Neural progenitor cell (in vitro differentiated cells): ENCODE measurements at regions not wholly inside any gene's neighbourhood (a gene's known extent, or its start where the extent isn't known, plus 50 kb on each side); places are given as distances from the start of the nearest gene placed in this dataset.

ENCODE experiments used
- DNase-seq: peaks from one replicate; pipeline ENCODE4 v3.0.0-alpha.2; 2016; ENCODE audit warnings: low spot score
- H2AFZ ChIP-seq: fragments of 200-600 bp; sonication (generic); replicated peaks from 2 replicates; pipeline ENCODE4 v1.6.1; 2016; ENCODE audit warnings: antibody characterized with exemption
- H3F3A ChIP-seq: fragments of 200-600 bp; sonication (generic); 2 replicates; pipeline ENCODE4 v1.6.1; 2016; ENCODE audit warnings: antibody characterized with exemption, low read depth
- H3K27ac ChIP-seq: fragments of 200-600 bp; sonication (generic); 2 replicates; pipeline ENCODE4 v1.5.1; 2016; ENCODE audit warnings: mild to moderate bottlenecking
- H3K27me3 ChIP-seq: fragments of 200-600 bp; sonication (generic); 2 replicates; pipeline ENCODE4 v1.6.1; 2016; ENCODE audit warnings: mild to moderate bottlenecking, moderate library complexity
- H3K36me3 ChIP-seq: fragments of 200-600 bp; sonication (generic); 2 replicates; pipeline ENCODE4 v1.5.1; 2016
- H3K4me1 ChIP-seq: fragments of 200-600 bp; sonication (generic); 2 replicates; pipeline ENCODE4 v1.6.1; 2016; ENCODE audit warnings: mixed run types
- H3K4me2 ChIP-seq: fragments of 200-600 bp; sonication (generic); 2 replicates; pipeline ENCODE4 v1.6.1; 2016
- H3K4me3 ChIP-seq: fragments of 200-600 bp; sonication (generic); 2 replicates; pipeline ENCODE4 v1.5.1; 2016
- H3K79me2 ChIP-seq: fragments of 200-600 bp; sonication (generic); 2 replicates; pipeline ENCODE4 v1.6.1; 2016; ENCODE audit warnings: low read depth
- H3K9ac ChIP-seq: fragments of 200-600 bp; sonication (generic); 2 replicates; pipeline ENCODE4 v1.6.1; 2016
- H3K9me3 ChIP-seq: fragments of 200-600 bp; sonication (generic); 2 replicates; pipeline ENCODE4 v1.5.1; 2016; ENCODE audit warnings: low read depth
- H4K20me1 ChIP-seq: fragments of 200-600 bp; sonication (generic); 2 replicates; pipeline ENCODE4 v1.6.1; 2016; ENCODE audit warnings: low read depth
- H3K27ac Mint-ChIP-seq: 3 replicates; pipeline ENCODE4 v1.8.0; 2021; ENCODE audit warnings: mixed read lengths
- H3K27me3 Mint-ChIP-seq: 2 replicates; pipeline ENCODE4 v1.8.0; 2022; ENCODE audit warnings: low read depth, mild to moderate bottlenecking, inconsistent platforms, moderate library complexity, mixed read lengths; ENCODE audit not compliant: insufficient read depth
- H3K36me3 Mint-ChIP-seq: 3 replicates; pipeline ENCODE4 v1.8.0; 2021; ENCODE audit warnings: mixed read lengths
- H3K4me1 Mint-ChIP-seq: 3 replicates; pipeline ENCODE4 v1.8.0; 2021; ENCODE audit warnings: mixed read lengths
- H3K4me3 Mint-ChIP-seq: 3 replicates; pipeline ENCODE4 v1.8.0; 2021; ENCODE audit warnings: mild to moderate bottlenecking, moderate library complexity, mixed read lengths
- H3K9me3 Mint-ChIP-seq: 3 replicates; pipeline ENCODE4 v1.8.0; 2020; ENCODE audit warnings: mixed read lengths
- EZH2 ChIP-seq: fragments of 200-600 bp; sonication (generic); IDR thresholded peaks from 2 replicates; pipeline ENCODE4 v1.6.1; 2017; ENCODE audit warnings: antibody characterized with exemption, mild to moderate bottlenecking, moderate library complexity
- EZH2phosphoT487 ChIP-seq: fragments of 200-600 bp; sonication (generic); IDR thresholded peaks from 2 replicates; pipeline ENCODE4 v1.6.1; 2017; ENCODE audit warnings: antibody characterized with exemption
- TF ChIP-seq, protein P1 (sequence below): fragments of 200-600 bp; sonication (generic); IDR thresholded peaks from 2 replicates; pipeline ENCODE4 v1.5.1; 2017; ENCODE audit warnings: antibody characterized with exemption, mild to moderate bottlenecking

DNA sequence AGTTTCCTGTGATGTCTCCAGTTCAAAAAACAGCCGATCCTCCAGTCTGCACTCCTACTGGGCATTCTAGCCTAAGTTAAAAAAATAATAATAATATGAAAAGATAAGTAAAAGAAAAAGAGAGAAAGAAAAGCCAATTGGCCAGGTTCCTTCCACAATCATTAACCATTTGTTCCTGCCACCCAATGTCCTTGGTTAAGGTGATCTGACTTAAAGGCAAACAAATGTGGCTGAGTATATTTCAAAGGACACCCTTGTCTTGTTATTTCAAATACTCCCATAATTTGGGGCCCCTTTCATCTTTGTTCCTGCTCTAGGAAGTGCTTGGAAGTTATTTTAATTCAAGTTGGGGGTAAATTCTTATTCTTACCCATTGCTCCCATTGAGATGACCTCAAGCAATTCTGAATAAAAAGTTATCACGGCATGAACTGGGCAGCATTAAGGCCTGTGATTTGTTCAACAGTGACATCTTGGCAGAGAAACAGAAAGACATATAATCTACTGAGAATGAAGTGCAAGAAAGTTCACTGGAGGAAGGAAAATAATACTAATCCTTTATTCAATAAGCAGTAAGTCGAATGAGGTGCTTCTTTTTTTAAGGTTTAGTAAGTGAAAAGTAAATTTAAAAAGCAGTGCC is 1054.5 kb upstream of the FANCL start:
- Histone ChIP-seq H3K4me1 (no peaks in the 10 kb centered on the region), H3F3A (no peaks in the 10 kb centered on the region)

DNA sequence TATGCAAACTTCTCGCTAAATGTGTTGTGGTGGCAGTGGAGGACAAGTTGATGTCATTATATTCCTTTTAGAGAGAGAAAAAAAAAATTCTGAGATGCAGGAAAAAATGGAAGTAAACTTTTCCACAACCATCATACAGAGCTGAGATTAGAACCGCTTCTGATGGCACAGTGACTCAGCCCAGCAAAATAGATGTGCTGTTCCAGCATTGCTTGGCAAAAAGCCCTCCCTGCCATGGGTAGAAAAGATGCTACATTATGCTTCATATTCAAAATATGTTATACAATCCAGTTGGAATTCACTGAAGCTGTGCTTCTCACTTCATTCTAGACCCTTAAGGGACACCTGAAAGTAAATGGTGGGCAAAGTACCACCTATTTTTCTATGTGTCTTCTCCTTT is 1047.6 kb upstream of the FANCL start:
- no peaks in the 10 kb centered on the region for H3F3A ChIP-seq
- no peaks in the 10 kb centered on the region for H3K27me3 Mint-ChIP-seq
- H3K27ac Mint-ChIP-seq, result no peak overlapping the region
- H3K79me2 ChIP-seq, result no peaks in the 10 kb centered on the region
- H3K4me2 ChIP-seq, result no peak overlapping the region
- no peak overlapping the region for H3K4me3 Mint-ChIP-seq
- H3K36me3 ChIP-seq, result no peaks in the 10 kb centered on the region
- H3K9me3 ChIP-seq, result no peaks in the 10 kb centered on the region
- H3K4me1 Mint-ChIP-seq, result no peaks in the 10 kb centered on the region
- no peak overlapping the region for H2AFZ ChIP-seq
- H3K4me3 ChIP-seq, result no peak overlapping the region
- H3K9me3 Mint-ChIP-seq, result no peaks in the 10 kb centered on the region
- H3K4me1 ChIP-seq, result no peaks in the 10 kb centered on the region
- no peak for DNase-seq
- no peak for TF ChIP-seq EZH2phosphoT487
- TF ChIP-seq EZH2, result no peak
- TF ChIP-seq, protein P1, sequence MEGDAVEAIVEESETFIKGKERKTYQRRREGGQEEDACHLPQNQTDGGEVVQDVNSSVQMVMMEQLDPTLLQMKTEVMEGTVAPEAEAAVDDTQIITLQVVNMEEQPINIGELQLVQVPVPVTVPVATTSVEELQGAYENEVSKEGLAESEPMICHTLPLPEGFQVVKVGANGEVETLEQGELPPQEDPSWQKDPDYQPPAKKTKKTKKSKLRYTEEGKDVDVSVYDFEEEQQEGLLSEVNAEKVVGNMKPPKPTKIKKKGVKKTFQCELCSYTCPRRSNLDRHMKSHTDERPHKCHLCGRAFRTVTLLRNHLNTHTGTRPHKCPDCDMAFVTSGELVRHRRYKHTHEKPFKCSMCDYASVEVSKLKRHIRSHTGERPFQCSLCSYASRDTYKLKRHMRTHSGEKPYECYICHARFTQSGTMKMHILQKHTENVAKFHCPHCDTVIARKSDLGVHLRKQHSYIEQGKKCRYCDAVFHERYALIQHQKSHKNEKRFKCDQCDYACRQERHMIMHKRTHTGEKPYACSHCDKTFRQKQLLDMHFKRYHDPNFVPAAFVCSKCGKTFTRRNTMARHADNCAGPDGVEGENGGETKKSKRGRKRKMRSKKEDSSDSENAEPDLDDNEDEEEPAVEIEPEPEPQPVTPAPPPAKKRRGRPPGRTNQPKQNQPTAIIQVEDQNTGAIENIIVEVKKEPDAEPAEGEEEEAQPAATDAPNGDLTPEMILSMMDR, result no peak
- H3K9ac ChIP-seq, result no peak overlapping the region
- no peaks in the 10 kb centered on the region for H3K36me3 Mint-ChIP-seq
- no peaks in the 10 kb centered on the region for H4K20me1 ChIP-seq
- no peak overlapping the region for H3K27ac ChIP-seq
- H3K27me3 ChIP-seq, result no peaks in the 10 kb centered on the region

More for the DNA sequence above, 1054.5 kb upstream of the FANCL start:
- no peak overlapping the region for H3K27ac ChIP-seq
- no peaks in the 10 kb centered on the region for H3K9me3 Mint-ChIP-seq
- DNase-seq, result no peak
- TF ChIP-seq EZH2 (no peak), EZH2phosphoT487 (no peak)
- TF ChIP-seq, protein P1, result no peak
- no peaks in the 10 kb centered on the region for H3K36me3 ChIP-seq
- no peak overlapping the region for H3K27ac Mint-ChIP-seq
- no peak overlapping the region for H2AFZ ChIP-seq
- H3K4me1 Mint-ChIP-seq, result peaks cover 23% of the 10 kb centered on the region
- H3K4me2 ChIP-seq, result no peak overlapping the region
- peaks cover 2% of the 10 kb centered on the region for H3K27me3 Mint-ChIP-seq
- H3K4me3 Mint-ChIP-seq, result no peak overlapping the region
- no peak overlapping the region for H3K4me3 ChIP-seq
- H3K9ac ChIP-seq, result no peak overlapping the region
- H3K36me3 Mint-ChIP-seq, result no peaks in the 10 kb centered on the region
- H4K20me1 ChIP-seq, result no peaks in the 10 kb centered on the region
- H3K27me3 ChIP-seq, result no peaks in the 10 kb centered on the region
- H3K9me3 ChIP-seq, result no peaks in the 10 kb centered on the region
- no peaks in the 10 kb centered on the region for H3K79me2 ChIP-seq

- Mint-ChIP-seq H3K4me1 (no peaks in the 10 kb centered on the region), H3K36me3 (no peaks in the 10 kb centered on the region), H3K4me3 (no peak overlapping the region), H3K9me3 (no peaks in the 10 kb centered on the region), H3K27ac (no peak overlapping the region), H3K27me3 (peaks cover 2% of the 10 kb centered on the region)
- H3K9ac ChIP-seq, result no peak overlapping the region
- no peaks in the 10 kb centered on the region for H3K4me1 ChIP-seq
- no peak overlapping the region for H3K4me2 ChIP-seq
- H3F3A ChIP-seq, result no peaks in the 10 kb centered on the region
- H3K79me2 ChIP-seq, result no peaks in the 10 kb centered on the region
- H2AFZ ChIP-seq, result no peak overlapping the region
- H3K36me3 ChIP-seq, result no peaks in the 10 kb centered on the region
- DNase-seq, result no peak
- H3K27ac ChIP-seq, result no peak overlapping the region
- TF ChIP-seq, protein P1, result no peak
- TF ChIP-seq EZH2 (no peak), EZH2phosphoT487 (no peak)
- no peaks in the 10 kb centered on the region for H4K20me1 ChIP-seq
- no peaks in the 10 kb centered on the region for H3K27me3 ChIP-seq
- no peaks in the 10 kb centered on the region for H3K9me3 ChIP-seq
- no peak overlapping the region for H3K4me3 ChIP-seq
Measured at GRCh38 chr2:59282374-59283057, 1041.4 kb upstream of the FANCL start.
